Hematopoietic multipotent progenitor cell treated with erythropoietin and hydrocortisone succinate and interleukin-3 and kit ligand, for 15 days (in vitro differentiated cells): ENCODE measurements at regions not wholly inside any gene's neighbourhood (a gene's known extent, or its start where the extent isn't known, plus 50 kb on each side); places are given as distances from the start of the nearest gene placed in this dataset.
"Not testable (repeated sequence)": the region's sequence is repeated elsewhere in the genome, so short reads cannot be mapped to it uniquely, and the experiment has no call there.

Source experiments
- DNase-seq: peaks from one replicate; pipeline ENCODE4 v3.0.0-alpha.2; 2015; ENCODE audit warnings: low spot score

GRCh38 chr2:111401270-111402140 lies 280.8 kb downstream of the BCL2L11 start:
- not testable (repeated sequence) for DNase-seq

- DNase-seq = not testable (repeated sequence)
Observed at GRCh38 chr2:111402450-111402849, 281.7 kb downstream of the BCL2L11 start.

- not testable (repeated sequence) for DNase-seq
Observed at GRCh38 chr2:111403287-111403686, 282.6 kb downstream of the BCL2L11 start.

GRCh38 chr2:111406616-111407015 lies 285.9 kb downstream of the BCL2L11 start:
- not testable (repeated sequence) for DNase-seq

GRCh38 chr2:111407632-111408194 lies 287.0 kb downstream of the BCL2L11 start:
- not testable (repeated sequence) for DNase-seq

GRCh38 chr2:111410868-111411406 lies 290.2 kb downstream of the BCL2L11 start:
- DNase-seq = not testable (repeated sequence)

GRCh38 chr2:111411867-111412681 lies 291.4 kb downstream of the BCL2L11 start:
- not testable (repeated sequence) for DNase-seq

- not testable (repeated sequence) for DNase-seq
Observed at GRCh38 chr2:111412841-111413650, 292.3 kb downstream of the BCL2L11 start.

GRCh38 chr2:111413950-111414349 lies 293.2 kb downstream of the BCL2L11 start:
- not testable (repeated sequence) for DNase-seq

GRCh38 chr2:111415765-111416743 lies 295.3 kb downstream of the BCL2L11 start:
- DNase-seq = not testable (repeated sequence)

- peak; percentile 29 for DNase-seq
Observed at GRCh38 chr2:111417026-111417425, 296.3 kb downstream of the BCL2L11 start.

GRCh38 chr2:111418091-111418875 lies 297.6 kb downstream of the BCL2L11 start:
- DNase-seq = not testable (repeated sequence)

- DNase-seq = not testable (repeated sequence)
Observed at GRCh38 chr2:111420074-111420473, 299.4 kb downstream of the BCL2L11 start.

GRCh38 chr2:111420835-111421234 lies 300.1 kb downstream of the BCL2L11 start:
- not testable (repeated sequence) for DNase-seq

- DNase-seq = not testable (repeated sequence)
Observed at GRCh38 chr2:111421949-111422348, 301.2 kb downstream of the BCL2L11 start.

- DNase-seq = not testable (repeated sequence)
Observed at GRCh38 chr2:111422562-111422961, 301.8 kb downstream of the BCL2L11 start.

- DNase-seq = not testable (repeated sequence)
Observed at GRCh38 chr2:111423184-111423583, 302.5 kb downstream of the BCL2L11 start.

- DNase-seq = not testable (repeated sequence)
Observed at GRCh38 chr2:111424176-111424575, 303.5 kb downstream of the BCL2L11 start.

- not testable (repeated sequence) for DNase-seq
Observed at GRCh38 chr2:111424851-111425309, 304.2 kb downstream of the BCL2L11 start.
